OCI-LY3 (cell line): ENCODE measurements at regions not wholly inside any gene's neighbourhood (a gene's known extent, or its start where the extent isn't known, plus 50 kb on each side); places are given as distances from the start of the nearest gene placed in this dataset.
"Not testable (repeated sequence)": the region's sequence is repeated elsewhere in the genome, so short reads cannot be mapped to it uniquely, and the experiment has no call there.

Experiments
- H2AFZ ChIP-seq: fragments of 200-600, 300-600 bp; shearing (Covaris generic); 2 replicates; pipeline ENCODE4 v1.6.0; 2014; ENCODE audit warnings: antibody characterized with exemption, low read depth, low read length
- H3K27ac ChIP-seq: fragments of 200-600, 300-600 bp; sonication (generic); 2 replicates; pipeline ENCODE4 v1.5.1; 2014; ENCODE audit warnings: mild to moderate bottlenecking, low read length, moderate library complexity, mixed read lengths
- H3K27me3 ChIP-seq: fragments of 200-600, 300-600 bp; sonication (generic); 2 replicates; pipeline ENCODE4 v1.6.1; 2014; ENCODE audit warnings: low read depth, low read length, mixed read lengths
- H3K36me3 ChIP-seq: fragments of 200-600, 300-600 bp; sonication (generic); replicated peaks from 2 replicates; pipeline ENCODE3; 2014; ENCODE audit warnings: low read depth, low read length, mixed read lengths
- H3K4me1 ChIP-seq: fragments of 300-600, 200-600 bp; sonication (generic); 2 replicates; pipeline ENCODE4 v1.6.1; 2014; ENCODE audit warnings: low read length, mixed read lengths
- H3K4me2 ChIP-seq: fragments of 200-600, 300-600 bp; sonication (generic); 2 replicates; pipeline ENCODE4 v1.6.1; 2014; ENCODE audit warnings: low read length, mixed read lengths
- H3K4me3 ChIP-seq: fragments of 300-600, 200-600 bp; sonication (generic); 2 replicates; pipeline ENCODE4 v1.5.1; 2014; ENCODE audit warnings: antibody characterized with exemption, mild to moderate bottlenecking, low read length, moderate library complexity
- H3K79me2 ChIP-seq: fragments of 300-600, 200-600 bp; shearing (Covaris generic); 2 replicates; pipeline ENCODE4 v1.6.1; 2014; ENCODE audit warnings: mild to moderate bottlenecking, low read length, mixed read lengths
- H3K9ac ChIP-seq: fragments of 300-600, 200-600 bp; shearing (Covaris generic); 2 replicates; pipeline ENCODE4 v1.6.0; 2014; ENCODE audit warnings: mild to moderate bottlenecking, low read length, moderate library complexity
- H3K9me3 ChIP-seq: fragments of 200-600, 300-600 bp; shearing (Covaris generic); 2 replicates; pipeline ENCODE4 v1.6.1; 2014; ENCODE audit warnings: low read length, mixed read lengths; ENCODE audit not compliant: insufficient read depth
- H4K20me1 ChIP-seq: fragments of 200-600, 300-600 bp; sonication (generic); 2 replicates; pipeline ENCODE4 v1.6.1; 2016; ENCODE audit warnings: low read length, mixed read lengths; ENCODE audit not compliant: insufficient read depth
- EZH2phosphoT487 ChIP-seq: fragments of 200-600 bp; shearing (Covaris generic); IDR thresholded peaks from 2 replicates; pipeline ENCODE4 v1.6.1; 2018; ENCODE audit warnings: antibody characterized with exemption, mixed run types, low read depth
- TF ChIP-seq, protein P1 (sequence below): fragments of 200-600, 300-600 bp; sonication (generic); IDR thresholded peaks from 2 replicates; pipeline ENCODE4 v1.5.1; 2014; ENCODE audit warnings: antibody characterized with exemption, low read length, low read depth

DNA sequence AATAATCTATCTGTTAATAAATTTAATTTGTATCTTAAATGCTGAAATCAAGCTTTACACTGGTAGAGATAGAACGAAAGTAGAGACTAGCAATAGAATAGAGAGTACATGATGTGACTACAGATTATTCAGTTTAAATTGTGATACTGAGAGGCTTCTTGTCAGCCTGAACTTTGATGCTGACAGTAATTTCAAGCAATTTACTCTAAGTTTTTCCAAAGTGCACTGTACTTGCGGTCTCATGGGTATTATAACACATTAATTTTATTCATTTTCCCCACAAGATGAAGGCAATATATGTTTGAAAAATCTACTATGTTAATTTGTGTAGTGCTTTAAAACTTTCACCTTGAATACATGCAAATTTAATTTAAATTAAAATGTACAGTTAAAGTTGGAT, 914.0 kb upstream of the FBXO33 start:
- no peak overlapping the region for H3K9ac ChIP-seq
- no peaks in the 10 kb centered on the region for H3K27me3 ChIP-seq
- H3K4me3 ChIP-seq: no peak overlapping the region
- TF ChIP-seq, protein P1, sequence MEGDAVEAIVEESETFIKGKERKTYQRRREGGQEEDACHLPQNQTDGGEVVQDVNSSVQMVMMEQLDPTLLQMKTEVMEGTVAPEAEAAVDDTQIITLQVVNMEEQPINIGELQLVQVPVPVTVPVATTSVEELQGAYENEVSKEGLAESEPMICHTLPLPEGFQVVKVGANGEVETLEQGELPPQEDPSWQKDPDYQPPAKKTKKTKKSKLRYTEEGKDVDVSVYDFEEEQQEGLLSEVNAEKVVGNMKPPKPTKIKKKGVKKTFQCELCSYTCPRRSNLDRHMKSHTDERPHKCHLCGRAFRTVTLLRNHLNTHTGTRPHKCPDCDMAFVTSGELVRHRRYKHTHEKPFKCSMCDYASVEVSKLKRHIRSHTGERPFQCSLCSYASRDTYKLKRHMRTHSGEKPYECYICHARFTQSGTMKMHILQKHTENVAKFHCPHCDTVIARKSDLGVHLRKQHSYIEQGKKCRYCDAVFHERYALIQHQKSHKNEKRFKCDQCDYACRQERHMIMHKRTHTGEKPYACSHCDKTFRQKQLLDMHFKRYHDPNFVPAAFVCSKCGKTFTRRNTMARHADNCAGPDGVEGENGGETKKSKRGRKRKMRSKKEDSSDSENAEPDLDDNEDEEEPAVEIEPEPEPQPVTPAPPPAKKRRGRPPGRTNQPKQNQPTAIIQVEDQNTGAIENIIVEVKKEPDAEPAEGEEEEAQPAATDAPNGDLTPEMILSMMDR: no peak
- no peak for TF ChIP-seq EZH2phosphoT487
- no peaks in the 10 kb centered on the region for H3K36me3 ChIP-seq
- H4K20me1 ChIP-seq: no peaks in the 10 kb centered on the region
- H2AFZ ChIP-seq: no peak overlapping the region
- no peak overlapping the region for H3K27ac ChIP-seq
- no peak overlapping the region for H3K4me2 ChIP-seq
- no peaks in the 10 kb centered on the region for H3K9me3 ChIP-seq
- no peaks in the 10 kb centered on the region for H3K4me1 ChIP-seq
- H3K79me2 ChIP-seq: no peaks in the 10 kb centered on the region

DNA sequence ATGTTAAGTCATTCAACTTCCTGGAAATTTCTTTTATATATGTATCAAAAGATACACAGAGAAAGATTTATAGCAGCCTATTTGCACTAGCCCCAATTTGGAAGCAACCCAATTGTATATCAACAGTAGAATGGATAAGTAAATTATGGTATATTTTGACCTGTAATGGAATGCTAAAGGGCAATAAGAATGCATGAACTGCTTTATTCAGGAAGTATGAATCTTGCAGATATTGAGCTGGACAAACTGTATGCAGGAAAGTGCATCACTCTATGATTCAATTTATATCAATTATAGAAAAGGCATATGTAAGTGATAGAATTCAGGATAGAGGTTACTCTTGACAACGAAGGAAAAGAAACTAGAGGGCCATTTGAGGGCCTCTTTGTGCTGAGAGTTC, 913.1 kb upstream of the FBXO33 start:
- Histone ChIP-seq H3K4me1 (no peaks in the 10 kb centered on the region), H3K9ac (no peak overlapping the region), H3K9me3 (no peaks in the 10 kb centered on the region), H2AFZ (no peak overlapping the region), H4K20me1 (no peaks in the 10 kb centered on the region), H3K27me3 (no peaks in the 10 kb centered on the region), H3K27ac (no peak overlapping the region), H3K36me3 (no peaks in the 10 kb centered on the region), H3K4me2 (no peak overlapping the region), H3K4me3 (no peak overlapping the region), H3K79me2 (no peaks in the 10 kb centered on the region)
- TF ChIP-seq, protein P1: no peak
- no peak for TF ChIP-seq EZH2phosphoT487

DNA sequence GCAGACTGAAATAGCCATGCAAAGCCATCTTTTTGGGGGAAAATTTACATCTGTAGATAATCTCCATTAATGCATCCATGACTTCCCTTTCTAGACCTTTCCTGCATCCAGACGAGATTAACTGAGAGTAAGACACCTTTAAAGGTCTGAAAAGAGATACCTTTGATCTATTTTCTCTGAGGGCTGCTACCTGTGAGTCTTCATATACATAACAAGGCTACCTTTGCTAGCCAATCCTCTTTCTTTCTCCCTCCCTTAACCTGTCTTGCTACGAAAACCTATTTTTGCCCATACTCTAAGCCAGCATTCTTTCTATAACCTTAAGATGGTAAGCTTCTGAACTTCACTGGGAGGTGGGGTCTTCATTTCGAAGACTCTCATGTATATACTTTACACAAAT, 908.5 kb upstream of the FBXO33 start:
- no peak overlapping the region for H3K4me3 ChIP-seq
- no peak for TF ChIP-seq EZH2phosphoT487
- TF ChIP-seq, protein P1: no peak
- H4K20me1 ChIP-seq: no peaks in the 10 kb centered on the region
- no peaks in the 10 kb centered on the region for H3K4me1 ChIP-seq
- no peak overlapping the region for H3K9ac ChIP-seq
- H3K79me2 ChIP-seq: no peaks in the 10 kb centered on the region
- no peak overlapping the region for H3K27ac ChIP-seq
- H2AFZ ChIP-seq: no peak overlapping the region
- H3K4me2 ChIP-seq: no peak overlapping the region
- H3K36me3 ChIP-seq: no peaks in the 10 kb centered on the region
- no peaks in the 10 kb centered on the region for H3K9me3 ChIP-seq
- H3K27me3 ChIP-seq: no peaks in the 10 kb centered on the region

DNA sequence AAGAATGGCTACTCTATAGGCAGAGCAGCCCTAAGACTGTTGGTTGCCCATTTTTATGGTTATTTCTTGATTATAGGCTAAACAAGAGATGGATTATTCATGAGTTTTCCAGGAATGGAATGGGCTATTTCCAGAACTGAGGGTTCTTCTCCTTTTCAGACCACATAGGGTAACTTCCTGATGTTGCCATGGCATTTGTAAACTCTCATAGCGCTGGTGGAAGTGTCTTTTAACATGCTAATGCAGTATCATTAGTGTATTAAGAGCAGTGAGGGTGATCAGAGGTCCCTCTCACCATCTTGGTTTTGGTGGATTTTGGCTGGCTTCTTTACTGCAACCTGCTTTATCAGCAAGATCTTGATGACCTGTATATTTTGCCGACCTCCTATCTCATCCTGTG, 904.6 kb upstream of the FBXO33 start:
- Histone ChIP-seq H3K4me2 (no peak overlapping the region), H4K20me1 (no peaks in the 10 kb centered on the region), H3K4me3 (no peak overlapping the region)

DNA sequence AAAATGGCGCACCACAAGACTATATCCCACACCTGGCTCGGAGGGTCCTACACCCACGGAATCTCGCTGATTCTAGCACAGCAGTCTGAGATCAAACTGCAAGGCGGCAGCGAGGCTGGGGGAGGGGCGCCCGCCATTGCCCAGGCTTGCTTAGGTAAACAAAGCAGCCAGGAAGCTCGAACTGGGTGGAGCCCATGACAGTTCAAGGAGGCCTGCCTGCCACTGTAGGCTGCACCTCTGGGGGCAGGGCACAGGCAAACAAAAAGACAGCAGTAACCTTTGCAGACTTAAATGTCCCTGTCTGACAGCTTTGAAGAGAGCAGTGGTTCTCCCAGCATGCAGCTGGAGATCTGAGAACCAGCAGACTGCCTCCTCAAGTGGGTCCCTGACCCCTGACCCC, 894.3 kb upstream of the FBXO33 start:
- not testable (repeated sequence) for H2AFZ ChIP-seq

More for the DNA sequence above, 904.6 kb upstream of the FBXO33 start:
- TF ChIP-seq, protein P1: no peak
- no peak for TF ChIP-seq EZH2phosphoT487
- Histone ChIP-seq H3K9ac (no peak overlapping the region), H3K27me3 (no peaks in the 10 kb centered on the region), H3K4me1 (no peaks in the 10 kb centered on the region), H3K79me2 (no peaks in the 10 kb centered on the region), H3K36me3 (no peaks in the 10 kb centered on the region), H2AFZ (no peak overlapping the region), H3K27ac (no peak overlapping the region), H3K9me3 (no peaks in the 10 kb centered on the region)

More for the DNA sequence above, 894.3 kb upstream of the FBXO33 start:
- H3K27me3 ChIP-seq, H3K27ac ChIP-seq, H3K9ac ChIP-seq, H3K36me3 ChIP-seq, H3K79me2 ChIP-seq, H3K9me3 ChIP-seq, H3K4me2 ChIP-seq, H4K20me1 ChIP-seq, H3K4me3 ChIP-seq, H3K4me1 ChIP-seq: not testable (repeated sequence)
